ENCODE measurements at regions not wholly inside any gene's neighbourhood (a gene's known extent, or its start where the extent isn't known, plus 50 kb on each side); places are given as distances from the start of the nearest gene placed in this dataset.

- TF ChIP-seq POLR2AphosphoS5 (IDR thresholded peaks at IDR 0.05; ENCODE audit: low read depth, low read length) (no peak), CTCF (IDR thresholded peaks at IDR 0.05) (no peak), REST (IDR thresholded peaks at IDR 0.05; ENCODE audit: insufficient read depth in 1 of 2, low read depth in 2 of 2, low read length in 1 of 2) (no peak)
Measured at GRCh38 chr12:92509156-92509738, 193.5 kb upstream of the PLEKHG7 start.
